Stomach smooth muscle (tissue), 2 donors: ENCODE measurements at regions not wholly inside any gene's neighbourhood (a gene's known extent, or its start where the extent isn't known, plus 50 kb on each side); places are given as distances from the start of the nearest gene placed in this dataset.

ENCODE experiments used
- H3K27ac ChIP-seq: one replicate; pipeline ENCODE4 v1.7.0; 2013; ENCODE audit warnings: mild to moderate bottlenecking, low read length, inconsistent platforms
- H3K27me3 ChIP-seq, 2 donors: one replicate each; pipeline ENCODE4 v1.7.0; 2013; ENCODE audit warnings: low read length in 2 of 2; ENCODE audit not compliant: insufficient read depth in 2 of 2, control insufficient read depth in 1 of 2
- H3K36me3 ChIP-seq, 2 donors: one replicate each; pipeline ENCODE4 v1.7.0; 2013; ENCODE audit warnings: low read length in 2 of 2; ENCODE audit not compliant: control insufficient read depth in 2 of 2, insufficient read depth in 2 of 2
- H3K4me1 ChIP-seq: one replicate; pipeline ENCODE4 v1.7.0; 2013; ENCODE audit warnings: low read length; ENCODE audit not compliant: control insufficient read depth, insufficient read depth
- H3K4me3 ChIP-seq, 2 donors: one replicate each; pipeline ENCODE4 v1.7.0; 2013; ENCODE audit warnings: low read length in 2 of 2
- H3K9ac ChIP-seq, 2 donors: one replicate each; pipeline ENCODE4 v1.7.0; 2013; ENCODE audit warnings: low read length in 2 of 2, mild to moderate bottlenecking in 1 of 2
- H3K9me3 ChIP-seq, 2 donors: one replicate each; pipeline ENCODE4 v1.7.0; 2013; ENCODE audit warnings: low read length in 2 of 2; ENCODE audit not compliant: control insufficient read depth in 2 of 2
- donor health status: healthy.
- donor health status: Pancreatic carcinoma.

DNA sequence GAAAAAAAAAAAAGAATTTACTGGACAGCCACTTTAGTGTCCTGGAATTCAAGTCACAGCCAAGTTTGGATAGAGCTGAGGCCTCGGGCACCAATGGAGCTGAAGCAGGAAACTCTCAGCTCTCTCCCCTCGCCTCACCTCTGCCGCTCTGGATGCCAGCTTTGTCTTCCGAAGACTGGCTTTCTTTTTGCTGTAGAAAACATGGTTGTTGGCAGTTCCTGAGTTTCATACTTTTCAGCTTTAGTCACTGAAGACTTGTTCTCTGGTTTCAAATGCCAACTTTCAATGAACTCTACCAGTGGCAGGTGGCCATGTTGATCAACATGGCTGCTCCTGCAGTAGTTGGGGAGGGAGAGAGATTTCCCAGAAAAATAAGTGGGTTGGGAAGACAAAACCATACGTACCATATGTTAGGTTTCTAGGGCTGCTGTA lies 142.2 kb downstream of the SNX18 start:
- no peaks in the 10 kb centered on the region for H3K36me3 ChIP-seq
- H3K9me3 ChIP-seq, result no peaks in the 10 kb centered on the region
- no peak overlapping the region for H3K9ac ChIP-seq
- H3K27ac ChIP-seq, result peak overlapping the region; percentile 31
- peak overlapping the region in 1 of 2 donors; percentile 40 for H3K4me3 ChIP-seq
- no peaks in the 10 kb centered on the region for H3K27me3 ChIP-seq
- H3K4me1 ChIP-seq, result peaks cover 10% of the 10 kb centered on the region

DNA sequence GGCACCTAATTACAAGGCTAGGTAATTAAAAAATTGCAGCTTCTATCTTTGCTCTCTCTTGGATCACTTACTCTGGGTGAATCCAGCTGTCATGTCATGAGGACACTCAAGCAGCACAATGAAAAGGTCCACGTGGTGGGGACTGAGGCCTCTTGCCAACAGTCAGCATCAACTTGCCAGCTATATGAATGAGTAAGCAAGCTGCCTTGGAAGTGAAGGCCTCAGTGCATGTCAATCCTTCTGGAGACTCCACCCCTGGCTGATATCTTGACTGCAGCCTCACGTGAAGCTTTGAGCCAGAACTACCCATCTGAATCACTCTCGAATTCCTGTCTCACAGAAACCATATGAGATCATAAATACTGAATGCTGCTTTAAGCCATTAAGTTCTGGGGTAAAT lies 140.5 kb downstream of the SNX18 start:
- H3K27me3 ChIP-seq, result no peaks in the 10 kb centered on the region
- H3K27ac ChIP-seq, result no peak overlapping the region
- H3K9me3 ChIP-seq, result no peaks in the 10 kb centered on the region
- H3K4me3 ChIP-seq, result no peak overlapping the region
- H3K36me3 ChIP-seq, result no peaks in the 10 kb centered on the region
- H3K9ac ChIP-seq, result no peak overlapping the region
- peaks cover 10% of the 10 kb centered on the region for H3K4me1 ChIP-seq

GRCh38 chr5:54656261-54656728 lies 138.7 kb downstream of the SNX18 start:
- Histone ChIP-seq H3K4me1 (peaks cover 15% of the 10 kb centered on the region), H3K27ac (no peak overlapping the region)

GRCh38 chr5:54655761-54656160 lies 138.2 kb downstream of the SNX18 start:
- Histone ChIP-seq H3K4me1 (peaks cover 17% of the 10 kb centered on the region), H3K27me3 (no peaks in the 10 kb centered on the region), H3K36me3 (no peaks in the 10 kb centered on the region), H3K27ac (no peak overlapping the region), H3K9ac (no peak overlapping the region), H3K9me3 (no peaks in the 10 kb centered on the region), H3K4me3 (no peak overlapping the region)

More at GRCh38 chr5:54656261-54656728, 138.7 kb downstream of the SNX18 start:
- Histone ChIP-seq H3K4me3 (no peak overlapping the region), H3K9ac (no peak overlapping the region), H3K36me3 (no peaks in the 10 kb centered on the region), H3K9me3 (no peaks in the 10 kb centered on the region), H3K27me3 (no peaks in the 10 kb centered on the region)

DNA sequence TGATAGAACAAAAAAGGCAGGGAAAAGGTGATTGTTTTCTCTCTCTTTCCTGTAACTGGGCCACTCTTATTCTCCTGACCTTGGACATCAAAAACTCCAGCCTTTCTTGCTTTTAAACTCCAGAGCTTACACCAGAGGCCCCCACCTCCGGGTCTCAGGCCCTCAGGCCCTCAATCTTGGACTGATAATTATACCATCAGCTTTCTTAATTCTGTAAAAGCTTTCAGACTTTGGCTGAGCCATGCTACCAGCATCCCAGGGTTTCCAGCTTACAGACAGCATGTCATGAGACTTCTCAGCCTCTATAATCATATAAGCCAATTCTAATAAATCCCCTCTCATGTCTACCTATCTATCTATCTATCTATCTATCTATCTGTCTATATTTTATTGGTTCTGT lies 137.7 kb downstream of the SNX18 start:
- Histone ChIP-seq H3K4me3 (no peak overlapping the region), H3K27ac (no peak overlapping the region)

GRCh38 chr5:54653956-54654614 lies 136.5 kb downstream of the SNX18 start:
- no peak overlapping the region for H3K9ac ChIP-seq
- no peak overlapping the region for H3K4me3 ChIP-seq
- no peak overlapping the region for H3K27ac ChIP-seq
- H3K36me3 ChIP-seq, result no peaks in the 10 kb centered on the region
- no peaks in the 10 kb centered on the region for H3K27me3 ChIP-seq
- no peaks in the 10 kb centered on the region for H3K9me3 ChIP-seq
- H3K4me1 ChIP-seq, result peaks cover 6% of the 10 kb centered on the region

More for the DNA sequence above, 137.7 kb downstream of the SNX18 start:
- Histone ChIP-seq H3K27me3 (no peaks in the 10 kb centered on the region), H3K36me3 (no peaks in the 10 kb centered on the region), H3K9ac (no peak overlapping the region), H3K9me3 (no peaks in the 10 kb centered on the region), H3K4me1 (peaks cover 16% of the 10 kb centered on the region)

DNA sequence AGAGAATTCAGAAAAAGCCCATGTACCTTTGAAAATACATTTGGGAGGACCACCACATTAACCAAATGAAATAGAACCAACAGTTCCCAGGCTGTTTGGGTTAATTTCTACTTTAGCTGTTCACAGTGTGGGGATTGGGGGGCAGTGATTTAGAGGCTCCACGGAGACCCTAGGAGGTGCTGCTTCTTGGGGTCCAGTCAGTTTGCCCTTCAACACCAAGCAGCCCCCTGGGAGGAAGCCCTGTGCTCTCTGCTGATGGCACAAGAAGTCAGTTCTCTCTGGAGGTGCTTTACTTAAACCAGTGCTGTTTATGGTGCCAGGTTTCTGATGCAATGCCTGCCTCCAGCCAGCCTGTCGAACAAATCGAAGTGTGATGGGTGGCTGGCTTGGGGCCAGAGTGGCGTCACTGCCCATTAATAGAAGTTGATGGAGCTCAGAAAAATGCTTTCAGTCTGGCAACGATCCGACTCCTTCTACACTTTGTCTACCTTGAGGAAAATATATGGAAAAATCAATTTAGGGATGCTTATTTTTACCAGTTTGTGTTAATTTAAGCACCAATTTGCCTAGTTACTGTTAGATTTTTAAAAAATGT lies 134.0 kb downstream of the SNX18 start:
- no peaks in the 10 kb centered on the region for H3K9me3 ChIP-seq
- no peak overlapping the region for H3K27ac ChIP-seq
- no peaks in the 10 kb centered on the region for H3K27me3 ChIP-seq
- no peak overlapping the region for H3K4me3 ChIP-seq
- peaks cover 7% of the 10 kb centered on the region for H3K4me1 ChIP-seq
- no peaks in the 10 kb centered on the region for H3K36me3 ChIP-seq
- H3K9ac ChIP-seq, result no peak overlapping the region

DNA sequence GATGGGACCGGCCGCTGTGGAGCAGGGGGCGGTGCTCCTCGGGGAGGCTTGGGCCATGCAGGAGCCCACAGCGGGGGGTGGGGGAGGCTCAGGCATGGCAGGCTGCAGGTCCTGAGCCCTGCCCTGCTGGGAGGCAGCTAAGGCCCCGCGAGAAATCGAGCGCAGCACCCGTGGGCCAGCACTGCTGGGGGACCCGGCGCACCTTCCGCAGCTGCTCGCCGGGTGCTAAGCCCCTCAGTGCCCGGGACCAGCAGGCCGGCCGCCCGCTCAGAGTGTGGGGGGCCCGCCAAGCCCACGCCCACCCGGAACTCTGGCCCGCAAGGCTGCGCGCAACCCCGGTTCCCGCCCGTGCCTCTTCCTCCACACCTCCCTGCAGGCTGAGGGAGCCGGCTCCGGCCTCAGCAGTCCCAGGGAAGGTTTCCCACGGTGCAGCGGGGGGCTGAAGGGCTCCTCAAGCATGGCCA lies 131.5 kb downstream of the SNX18 start:
- no peak overlapping the region for H3K9ac ChIP-seq
- H3K36me3 ChIP-seq, result no peaks in the 10 kb centered on the region
- no peaks in the 10 kb centered on the region for H3K9me3 ChIP-seq
- no peaks in the 10 kb centered on the region for H3K27me3 ChIP-seq
- H3K4me3 ChIP-seq, result no peak overlapping the region
- peaks cover 11% of the 10 kb centered on the region for H3K4me1 ChIP-seq
- no peak overlapping the region for H3K27ac ChIP-seq

GRCh38 chr5:54646356-54647101 lies 129.0 kb downstream of the SNX18 start:
- H3K4me3 ChIP-seq, result peak overlapping the region; percentile 26 to 49

DNA sequence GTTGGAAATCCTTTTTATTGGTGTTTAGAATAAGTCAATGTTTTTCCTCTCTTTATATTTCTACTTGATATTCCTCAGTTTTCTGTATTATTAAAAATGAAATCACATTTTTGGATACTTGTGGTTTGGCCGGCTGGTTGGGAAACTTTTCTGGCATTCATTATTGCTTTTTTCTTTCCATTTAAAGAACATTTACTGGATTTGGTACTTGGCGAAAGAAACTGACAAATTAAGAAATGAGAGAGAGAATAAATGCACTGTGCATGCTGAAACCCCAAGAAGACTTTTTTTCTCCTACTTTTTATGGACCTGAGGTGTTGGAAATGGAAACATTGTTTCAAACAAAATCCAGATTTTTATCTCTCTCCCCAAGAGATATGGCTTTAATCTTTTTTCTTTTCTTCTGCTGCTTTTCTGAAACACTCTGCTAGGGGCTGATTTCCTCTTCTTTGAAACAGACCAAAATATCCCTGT lies 128.4 kb downstream of the SNX18 start:
- H3K4me3 ChIP-seq, result no peak overlapping the region
- H3K27me3 ChIP-seq, result no peaks in the 10 kb centered on the region
- no peak overlapping the region for H3K9ac ChIP-seq
- H3K4me1 ChIP-seq, result peaks cover 5% of the 10 kb centered on the region
- H3K27ac ChIP-seq, result peak overlapping the region; percentile 46
- no peaks in the 10 kb centered on the region for H3K9me3 ChIP-seq
- H3K36me3 ChIP-seq, result no peaks in the 10 kb centered on the region

More at GRCh38 chr5:54646356-54647101, 129.0 kb downstream of the SNX18 start:
- Histone ChIP-seq H3K27ac (peak overlapping the region; percentile 46), H3K9me3 (no peaks in the 10 kb centered on the region), H3K27me3 (no peaks in the 10 kb centered on the region), H3K36me3 (no peaks in the 10 kb centered on the region), H3K4me1 (peaks cover 10% of the 10 kb centered on the region), H3K9ac (no peak overlapping the region)
